Fibroblast of skin of scalp (primary cell): ENCODE measurements at regions not wholly inside any gene's neighbourhood (a gene's known extent, or its start where the extent isn't known, plus 50 kb on each side); places are given as distances from the start of the nearest gene placed in this dataset.
A peak's percentile ranks its signal among the peaks of the same experiment; 100 is the strongest.
"Not testable (repeated sequence)": the region's sequence is repeated elsewhere in the genome, so short reads cannot be mapped to it uniquely, and the experiment has no call there.

Source experiments
- DNase-seq: peaks from one replicate; pipeline ENCODE4 v3.0.0-alpha.2; 2013

GRCh38 chr5:38680094-38680825, 123.8 kb upstream of the LIFR start:
- DNase-seq = no peak

DNA sequence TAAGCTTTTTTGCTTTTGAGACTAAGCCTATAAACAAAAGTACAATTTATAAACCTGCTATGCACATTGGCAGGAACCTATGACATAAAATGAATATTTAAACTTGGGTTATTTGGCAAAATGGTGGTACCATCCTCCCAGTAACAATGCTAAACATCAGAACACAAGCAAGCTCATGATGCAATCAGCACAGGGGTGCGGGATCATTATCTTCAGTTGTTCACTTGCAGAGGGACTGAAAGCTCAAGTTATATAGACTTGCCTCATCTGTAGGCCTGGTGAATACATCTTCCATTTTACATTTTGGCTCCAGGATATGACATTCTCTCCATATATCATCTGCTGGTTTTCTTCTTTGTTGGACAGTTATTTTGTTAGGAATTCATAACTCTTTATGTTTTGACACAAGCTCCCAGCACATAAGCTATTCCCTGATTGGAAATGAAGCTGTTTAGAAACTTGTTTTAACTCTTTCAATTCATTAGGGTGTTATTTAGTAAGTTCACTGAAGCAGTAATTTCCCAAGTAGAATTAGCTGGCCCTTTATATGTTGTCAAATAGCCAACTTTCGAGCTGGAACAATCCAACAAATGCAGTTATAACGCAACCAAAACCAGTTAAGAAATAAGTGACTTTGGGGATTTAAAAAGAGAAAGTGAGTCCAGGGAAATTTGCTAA, 124.7 kb upstream of the LIFR start:
- DNase-seq = no peak

DNA sequence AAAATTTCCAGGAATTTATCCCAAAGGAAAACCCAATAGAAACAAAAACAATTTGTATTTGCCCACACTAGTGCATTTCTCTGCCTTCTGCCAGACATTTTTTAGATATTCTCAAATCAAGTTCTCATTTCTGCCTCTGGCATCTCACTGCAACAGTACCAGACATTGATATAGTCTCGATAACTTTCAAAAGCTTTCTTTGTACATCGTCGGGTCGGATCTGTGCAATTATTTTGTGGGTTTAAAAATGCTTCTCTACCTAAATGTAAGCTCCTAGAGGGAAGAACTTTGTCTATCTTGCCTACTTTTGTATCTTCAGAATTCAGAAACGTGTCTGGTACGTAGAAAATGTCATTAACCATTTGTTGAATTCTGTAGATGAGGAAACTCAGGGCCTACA, 125.5 kb upstream of the LIFR start:
- DNase-seq = no peak

DNA sequence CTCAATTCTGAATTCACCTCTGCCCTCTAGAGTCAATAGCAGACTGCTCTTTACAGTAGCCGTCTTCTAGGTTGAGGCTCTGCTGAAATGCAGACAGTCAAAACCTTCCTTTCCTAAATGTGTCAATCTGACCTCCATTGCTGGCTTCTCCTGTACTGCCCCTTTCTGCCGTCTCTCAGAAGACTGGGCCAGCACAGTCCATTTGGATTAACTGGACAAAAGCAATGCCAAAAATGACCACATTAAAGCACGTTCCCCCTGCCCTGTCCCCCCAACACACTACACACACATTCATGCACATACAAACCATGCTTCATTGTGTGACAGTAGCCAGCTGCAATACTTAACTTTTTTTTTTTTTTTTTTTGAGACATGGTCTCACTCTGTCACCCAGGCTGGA, 130.2 kb upstream of the LIFR start:
- DNase-seq = no peak

- no peak for DNase-seq
Observed at GRCh38 chr5:38692346-38692745, 135.9 kb upstream of the LIFR start.

DNA sequence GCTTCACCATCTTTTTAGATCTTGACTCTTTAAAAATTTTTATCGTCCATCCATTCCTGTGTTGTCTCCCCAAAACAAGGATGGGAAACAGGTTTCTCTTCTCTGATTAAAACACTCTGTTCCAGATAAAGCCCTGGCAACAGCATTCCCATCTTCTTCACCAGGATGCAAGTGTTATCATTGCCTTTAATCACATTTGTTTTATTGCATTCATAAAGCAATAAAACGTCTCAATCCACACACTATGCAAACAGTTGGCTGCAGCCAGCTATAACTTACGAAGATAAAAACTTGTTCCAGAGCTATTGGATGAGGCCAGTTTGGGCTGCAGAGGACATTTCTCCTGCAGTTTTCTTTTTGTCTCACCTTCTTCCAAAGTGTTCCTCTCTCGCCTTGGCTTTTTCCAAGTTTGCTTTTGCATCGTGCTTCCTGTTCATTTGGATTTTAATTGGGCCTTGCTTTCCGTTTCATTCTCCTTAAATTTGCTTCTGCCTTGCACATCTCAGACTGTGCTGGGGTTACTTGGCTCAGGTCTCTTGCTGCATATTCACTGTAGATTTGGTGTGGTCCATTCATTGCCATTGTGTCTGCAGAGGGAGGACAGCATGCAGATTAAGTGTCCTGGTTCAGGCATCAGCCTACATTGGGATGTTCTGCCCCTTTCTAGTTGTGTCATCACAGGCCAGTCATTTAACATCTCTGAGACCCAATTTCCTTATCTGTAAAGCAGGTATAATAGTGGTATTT, 136.5 kb upstream of the LIFR start:
- no peak for DNase-seq

DNA sequence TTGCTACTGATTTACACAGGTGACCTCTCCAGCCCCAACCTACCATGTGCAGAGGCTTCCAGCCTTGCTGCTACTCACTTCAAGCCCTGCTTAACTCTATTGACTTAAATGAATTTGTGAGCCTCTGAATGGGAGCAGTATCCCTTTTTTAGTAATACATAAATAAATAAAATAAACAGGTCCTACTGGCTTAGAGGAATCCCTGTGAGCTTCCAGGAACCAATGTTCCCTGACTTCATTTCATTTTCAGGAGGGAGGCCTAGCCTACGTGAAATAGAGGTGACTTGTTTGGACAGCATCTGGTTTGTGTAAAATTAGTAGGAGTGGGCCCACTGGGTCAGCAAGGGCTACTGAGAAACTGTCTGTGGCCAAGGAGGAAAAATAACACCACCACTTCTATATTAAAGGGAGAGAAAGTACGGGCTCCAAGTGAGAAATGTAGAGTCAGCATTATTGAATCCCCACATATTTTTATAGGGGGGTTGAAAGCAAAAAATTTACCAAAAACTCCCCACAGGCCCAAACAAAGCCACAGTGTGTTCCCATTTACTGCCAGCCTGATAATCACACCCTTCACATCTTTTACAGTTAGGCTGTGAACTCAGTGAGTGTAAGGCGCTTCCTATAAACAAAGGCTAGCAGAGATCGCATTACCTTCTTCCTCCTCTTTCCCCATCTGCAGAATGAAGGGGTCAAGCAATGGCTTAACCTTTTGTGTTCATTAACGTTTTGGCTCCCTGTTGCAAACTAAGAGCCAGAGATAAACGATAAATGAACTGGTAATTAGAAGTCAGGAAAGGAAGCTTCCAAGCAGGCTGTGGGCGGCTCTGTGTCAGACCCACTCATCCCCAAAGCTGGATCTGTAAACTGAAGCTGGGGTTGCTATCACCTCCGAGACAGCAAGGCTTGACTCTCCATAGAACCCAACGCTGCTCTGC, 138.8 kb upstream of the LIFR start:
- no peak for DNase-seq

DNA sequence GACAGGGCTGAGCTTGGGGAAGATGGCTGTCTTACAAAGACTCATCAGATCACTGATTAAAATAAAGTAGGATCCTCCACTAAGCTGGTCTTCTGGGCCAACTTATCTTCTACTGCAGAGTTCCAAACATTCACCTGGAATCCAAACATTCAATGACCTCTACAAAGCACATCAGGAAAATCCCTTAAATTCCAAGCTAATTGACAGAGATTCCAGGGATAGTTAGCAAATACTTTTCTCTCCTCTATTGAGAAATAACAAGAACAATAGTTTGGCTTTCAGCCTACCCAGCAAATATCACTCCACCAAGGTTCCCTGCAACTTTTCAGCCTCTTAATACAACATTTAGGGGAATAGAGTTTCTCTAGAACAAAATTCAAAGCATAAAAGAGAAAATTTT, 140.6 kb upstream of the LIFR start:
- DNase-seq = peak; percentile 18

DNA sequence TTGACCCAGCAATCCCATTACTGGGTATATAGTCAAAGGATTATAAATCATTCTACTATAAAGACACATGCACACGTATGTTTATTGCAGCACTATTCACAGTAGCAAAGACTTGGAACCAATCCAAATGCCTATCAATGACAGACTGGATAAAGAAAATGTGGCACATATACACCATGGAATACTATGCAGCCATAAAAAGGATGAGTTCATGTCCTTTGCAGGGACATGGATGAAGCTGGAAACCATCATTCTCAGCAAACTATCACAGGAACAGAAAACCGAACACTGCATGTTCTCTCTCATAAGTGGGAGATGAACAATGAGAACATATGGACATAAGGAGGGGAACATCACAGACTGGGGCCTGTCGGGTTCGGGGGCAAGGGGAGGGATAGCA, 140.3 kb upstream of the OSMR start:
- DNase-seq = not testable (repeated sequence)

DNA sequence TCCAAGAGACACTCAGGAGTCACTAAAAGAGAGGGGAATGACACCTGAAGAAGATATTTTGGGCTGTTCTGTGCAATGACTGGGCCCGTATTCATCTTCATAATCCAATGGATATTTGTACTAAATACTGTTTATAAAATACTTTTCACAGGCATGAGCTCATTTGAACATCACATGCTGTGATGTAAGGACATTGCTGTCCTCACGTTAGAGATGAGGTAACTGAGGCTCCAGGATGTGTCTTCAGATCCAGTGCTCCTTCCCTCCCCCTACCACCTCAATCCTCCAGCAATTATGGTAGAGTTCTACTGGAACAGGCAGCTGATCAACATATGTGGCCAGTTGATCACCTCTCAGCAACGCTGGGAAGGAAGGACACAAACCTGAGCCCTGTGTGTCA, 139.4 kb upstream of the OSMR start:
- no peak for DNase-seq

GRCh38 chr5:38707352-38708210, 138.2 kb upstream of the OSMR start:
- no peak for DNase-seq

- peak; percentile 31 for DNase-seq
Observed at GRCh38 chr5:38709678-38710306, 136.0 kb upstream of the OSMR start.

DNA sequence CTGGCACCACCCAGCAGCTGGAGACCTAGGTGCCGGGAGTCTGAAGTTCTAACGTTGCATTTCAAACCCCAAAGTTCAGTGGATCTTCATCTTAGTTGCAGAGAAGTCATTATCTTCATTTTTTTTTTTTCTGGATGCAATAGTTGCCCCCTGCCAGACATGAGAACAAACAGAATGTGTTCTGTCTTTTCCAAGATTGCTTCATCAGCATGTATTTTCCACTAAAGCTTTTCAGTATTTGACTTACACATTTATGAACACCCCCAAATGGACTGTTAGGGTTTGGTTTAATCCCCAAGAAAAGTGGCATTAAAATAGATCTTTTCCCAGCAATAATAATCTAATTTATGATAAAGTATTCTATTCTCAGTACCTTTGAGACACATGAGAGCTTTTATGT, 135.2 kb upstream of the OSMR start:
- DNase-seq = no peak

- no peak for DNase-seq
Observed at GRCh38 chr5:38712391-38712790, 133.4 kb upstream of the OSMR start.

GRCh38 chr5:38714240-38714639, 131.6 kb upstream of the OSMR start:
- no peak for DNase-seq

- no peak for DNase-seq
Observed at GRCh38 chr5:38714703-38715355, 131.0 kb upstream of the OSMR start.

DNA sequence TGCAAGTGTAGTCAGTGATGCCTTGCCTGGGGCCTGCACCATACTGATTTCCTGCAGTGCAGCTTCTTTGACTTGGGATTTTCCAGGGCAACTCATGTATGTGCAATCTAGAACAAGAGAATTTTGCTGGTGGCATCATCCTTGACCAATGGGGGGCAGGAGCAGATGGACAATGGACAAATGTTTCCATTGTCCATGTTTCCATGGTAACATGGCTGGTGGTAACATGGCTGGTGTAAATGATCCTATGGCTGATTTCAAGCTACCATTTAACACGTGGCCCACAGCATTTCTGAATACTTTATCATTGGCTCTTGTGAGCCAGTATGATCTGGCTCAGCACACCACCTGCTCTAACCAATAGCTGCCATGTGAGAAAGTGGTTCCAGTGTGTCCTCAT, 130.1 kb upstream of the OSMR start:
- DNase-seq = no peak

GRCh38 chr5:38716516-38716915, 129.3 kb upstream of the OSMR start:
- no peak for DNase-seq

DNA sequence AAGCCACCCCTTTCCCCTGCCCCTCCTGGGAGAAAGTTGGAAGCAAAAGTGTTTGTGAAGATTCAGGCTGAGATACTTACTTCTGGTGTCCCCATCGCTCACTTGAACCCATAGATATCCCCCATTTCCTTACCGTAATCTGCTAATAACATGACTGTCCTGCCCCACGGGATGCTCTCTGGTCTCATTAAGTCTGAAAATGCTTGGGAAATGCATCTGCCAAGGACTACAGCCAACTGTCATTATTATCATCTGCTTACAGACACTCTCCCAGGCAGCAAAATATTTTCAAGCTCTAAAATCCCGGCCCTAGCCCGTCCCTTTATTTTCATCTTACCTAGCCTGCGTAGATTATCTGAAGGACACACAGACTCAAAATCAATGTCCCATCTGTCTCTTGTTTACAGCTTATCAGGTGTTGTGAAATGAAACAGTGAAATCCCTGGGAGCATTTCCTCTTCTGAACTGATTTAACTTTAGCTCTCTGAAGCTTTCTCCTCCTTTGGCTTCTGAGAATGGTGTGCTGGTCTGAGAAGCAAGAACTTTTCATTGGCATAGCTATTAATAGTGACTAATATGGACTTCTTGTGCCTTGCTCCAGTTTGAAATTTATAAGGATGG, 126.9 kb upstream of the OSMR start:
- DNase-seq = no peak

DNA sequence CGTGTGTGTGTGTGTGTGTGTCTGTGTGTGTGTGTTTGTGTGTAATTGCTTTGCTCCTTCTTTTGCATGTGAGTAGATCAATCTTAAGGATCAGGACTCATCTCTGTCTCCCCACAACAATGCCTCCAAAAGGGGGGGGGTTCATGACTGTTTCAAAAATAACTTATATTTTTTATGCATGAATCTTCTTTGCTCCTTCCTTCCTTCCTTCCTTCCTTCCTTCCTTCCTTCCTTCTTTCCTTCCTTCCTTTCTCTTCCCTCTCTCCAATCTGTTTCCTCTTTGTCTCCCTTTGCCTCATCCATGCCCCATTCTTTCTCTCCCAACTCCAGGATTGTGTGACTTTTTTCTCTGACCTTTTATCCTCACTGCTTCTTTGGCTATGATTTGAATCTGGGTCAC, 126.4 kb upstream of the OSMR start:
- DNase-seq = no peak
